Nephron progenitor cell (in vitro differentiated cells): ENCODE measurements at regions not wholly inside any gene's neighbourhood (a gene's known extent, or its start where the extent isn't known, plus 50 kb on each side); places are given as distances from the start of the nearest gene placed in this dataset.
A peak's percentile ranks its signal among the peaks of the same experiment; 100 is the strongest.

Source experiments
- DNase-seq: peaks from one replicate; pipeline ENCODE4 v3.0.0; 2021
- H3K27ac Mint-ChIP-seq: 2 replicates; pipeline ENCODE4 v1.8.0; 2021; ENCODE audit warnings: mild to moderate bottlenecking, moderate library complexity, mixed read lengths
- H3K27me3 Mint-ChIP-seq: 2 replicates; pipeline ENCODE4 v1.8.0; 2021; ENCODE audit warnings: mild to moderate bottlenecking, low read depth, mixed read lengths; ENCODE audit not compliant: poor library complexity
- H3K36me3 Mint-ChIP-seq: 2 replicates; pipeline ENCODE4 v1.8.0; 2021; ENCODE audit warnings: low read depth, mixed read lengths
- H3K4me1 Mint-ChIP-seq: 2 replicates; pipeline ENCODE4 v1.8.0; 2021; ENCODE audit warnings: mixed read lengths
- H3K4me3 Mint-ChIP-seq: 2 replicates; pipeline ENCODE4 v1.8.0; 2021; ENCODE audit warnings: mild to moderate bottlenecking, moderate library complexity, mixed read lengths
- H3K9me3 Mint-ChIP-seq: 2 replicates; pipeline ENCODE4 v1.8.0; 2021; ENCODE audit warnings: mild to moderate bottlenecking, moderate library complexity, mixed read lengths
- CTCF ChIP-seq: fragments of 200-600 bp; sonication (generic); IDR thresholded peaks from 2 replicates; pipeline ENCODE4 v1.5.0; 2021; ENCODE audit warnings: antibody characterized with exemption

- no peak for TF ChIP-seq CTCF
- H3K4me1 Mint-ChIP-seq = peaks cover 26% of the 10 kb centered on the region
- DNase-seq = no peak
Observed at GRCh38 chr12:107144441-107144840, 51.1 kb upstream of the CRY1 start.

GRCh38 chr12:107144990-107145389 lies 51.6 kb upstream of the CRY1 start:
- Mint-ChIP-seq H3K4me3 (no peak overlapping the region), H3K9me3 (no peaks in the 10 kb centered on the region), H3K4me1 (peaks cover 26% of the 10 kb centered on the region), H3K36me3 (no peaks in the 10 kb centered on the region), H3K27ac (no peak overlapping the region), H3K27me3 (peaks cover 8% of the 10 kb centered on the region)
- no peak for DNase-seq
- TF ChIP-seq CTCF = no peak

More at GRCh38 chr12:107144441-107144840, 51.1 kb upstream of the CRY1 start:
- H3K4me3 Mint-ChIP-seq = no peak overlapping the region
- H3K27ac Mint-ChIP-seq = no peak overlapping the region
- no peaks in the 10 kb centered on the region for H3K36me3 Mint-ChIP-seq
- peaks cover 8% of the 10 kb centered on the region for H3K27me3 Mint-ChIP-seq
- H3K9me3 Mint-ChIP-seq = no peaks in the 10 kb centered on the region

GRCh38 chr12:107145397-107145796 lies 52.0 kb upstream of the CRY1 start:
- H3K4me3 Mint-ChIP-seq = no peak overlapping the region
- DNase-seq = no peak
- H3K27me3 Mint-ChIP-seq = peaks cover 8% of the 10 kb centered on the region
- no peak for TF ChIP-seq CTCF
- no peak overlapping the region for H3K27ac Mint-ChIP-seq
- no peaks in the 10 kb centered on the region for H3K9me3 Mint-ChIP-seq
- H3K4me1 Mint-ChIP-seq = peaks cover 24% of the 10 kb centered on the region
- no peaks in the 10 kb centered on the region for H3K36me3 Mint-ChIP-seq

- no peak overlapping the region for H3K4me3 Mint-ChIP-seq
- H3K9me3 Mint-ChIP-seq = no peaks in the 10 kb centered on the region
- peaks cover 21% of the 10 kb centered on the region for H3K4me1 Mint-ChIP-seq
- peak overlapping the region; percentile 43 for H3K27ac Mint-ChIP-seq
- TF ChIP-seq CTCF = no peak
- H3K36me3 Mint-ChIP-seq = no peaks in the 10 kb centered on the region
- DNase-seq = no peak
- no peaks in the 10 kb centered on the region for H3K27me3 Mint-ChIP-seq
Observed at GRCh38 chr12:107148107-107148506, 54.8 kb upstream of the CRY1 start.

GRCh38 chr12:107152315-107152714 lies 59.0 kb upstream of the CRY1 start:
- DNase-seq = no peak
- H3K27me3 Mint-ChIP-seq = peaks cover 8% of the 10 kb centered on the region
- H3K9me3 Mint-ChIP-seq = peaks cover 16% of the 10 kb centered on the region
- no peaks in the 10 kb centered on the region for H3K36me3 Mint-ChIP-seq
- no peak for TF ChIP-seq CTCF
- H3K4me3 Mint-ChIP-seq = no peak overlapping the region
- H3K4me1 Mint-ChIP-seq = peaks cover 11% of the 10 kb centered on the region
- no peak overlapping the region for H3K27ac Mint-ChIP-seq

GRCh38 chr12:107159384-107159900 lies 66.1 kb upstream of the CRY1 start:
- H3K4me1 Mint-ChIP-seq = no peaks in the 10 kb centered on the region
- DNase-seq = no peak
- no peak for TF ChIP-seq CTCF
- H3K27me3 Mint-ChIP-seq = peaks cover 43% of the 10 kb centered on the region
- peaks cover 5% of the 10 kb centered on the region for H3K9me3 Mint-ChIP-seq
- no peaks in the 10 kb centered on the region for H3K36me3 Mint-ChIP-seq
- H3K4me3 Mint-ChIP-seq = no peak overlapping the region
- H3K27ac Mint-ChIP-seq = no peak overlapping the region
